ENCODE measurements at regions not wholly inside any gene's neighbourhood (a gene's known extent, or its start where the extent isn't known, plus 50 kb on each side); places are given as distances from the start of the nearest gene placed in this dataset.

- TF ChIP-seq, protein P1, sequence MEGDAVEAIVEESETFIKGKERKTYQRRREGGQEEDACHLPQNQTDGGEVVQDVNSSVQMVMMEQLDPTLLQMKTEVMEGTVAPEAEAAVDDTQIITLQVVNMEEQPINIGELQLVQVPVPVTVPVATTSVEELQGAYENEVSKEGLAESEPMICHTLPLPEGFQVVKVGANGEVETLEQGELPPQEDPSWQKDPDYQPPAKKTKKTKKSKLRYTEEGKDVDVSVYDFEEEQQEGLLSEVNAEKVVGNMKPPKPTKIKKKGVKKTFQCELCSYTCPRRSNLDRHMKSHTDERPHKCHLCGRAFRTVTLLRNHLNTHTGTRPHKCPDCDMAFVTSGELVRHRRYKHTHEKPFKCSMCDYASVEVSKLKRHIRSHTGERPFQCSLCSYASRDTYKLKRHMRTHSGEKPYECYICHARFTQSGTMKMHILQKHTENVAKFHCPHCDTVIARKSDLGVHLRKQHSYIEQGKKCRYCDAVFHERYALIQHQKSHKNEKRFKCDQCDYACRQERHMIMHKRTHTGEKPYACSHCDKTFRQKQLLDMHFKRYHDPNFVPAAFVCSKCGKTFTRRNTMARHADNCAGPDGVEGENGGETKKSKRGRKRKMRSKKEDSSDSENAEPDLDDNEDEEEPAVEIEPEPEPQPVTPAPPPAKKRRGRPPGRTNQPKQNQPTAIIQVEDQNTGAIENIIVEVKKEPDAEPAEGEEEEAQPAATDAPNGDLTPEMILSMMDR (IDR thresholded peaks at IDR 0.05; ENCODE audit: poor library complexity, severe bottlenecking), result no peak
- TF ChIP-seq SMC3 (conservative IDR thresholded peaks at IDR 0.05; ENCODE audit: poor library complexity) (no peak), RAD21 (conservative IDR thresholded peaks at IDR 0.05) (no peak), POLR2AphosphoS5 (IDR thresholded peaks at IDR 0.05) (no peak), EZH2 (IDR thresholded peaks at IDR 0.05; ENCODE audit: borderline replicate concordance, insufficient read depth, low read length, poor library complexity, severe bottlenecking) (no peak), EP300 (conservative IDR thresholded peaks at IDR 0.05; ENCODE audit: poor library complexity, severe bottlenecking) (no peak), MXI1 (conservative IDR thresholded peaks at IDR 0.05; ENCODE audit: poor library complexity, severe bottlenecking) (no peak)
Measured at GRCh38 chr12:62075870-62076269, 184.3 kb upstream of the USP15 start.

Measured in neural cell (in vitro differentiated cells).